Activated T-cell treated with anti-CD3 and anti-CD28 coated beads, Interleukin-2, amount 50 U/mL, for 1 hour (primary cell): ENCODE measurements at regions not wholly inside any gene's neighbourhood (a gene's known extent, or its start where the extent isn't known, plus 50 kb on each side); places are given as distances from the start of the nearest gene placed in this dataset.

ENCODE experiments used
- DNase-seq: peaks from one replicate; pipeline ENCODE4 v3.0.0-alpha.2; 2020

DNA sequence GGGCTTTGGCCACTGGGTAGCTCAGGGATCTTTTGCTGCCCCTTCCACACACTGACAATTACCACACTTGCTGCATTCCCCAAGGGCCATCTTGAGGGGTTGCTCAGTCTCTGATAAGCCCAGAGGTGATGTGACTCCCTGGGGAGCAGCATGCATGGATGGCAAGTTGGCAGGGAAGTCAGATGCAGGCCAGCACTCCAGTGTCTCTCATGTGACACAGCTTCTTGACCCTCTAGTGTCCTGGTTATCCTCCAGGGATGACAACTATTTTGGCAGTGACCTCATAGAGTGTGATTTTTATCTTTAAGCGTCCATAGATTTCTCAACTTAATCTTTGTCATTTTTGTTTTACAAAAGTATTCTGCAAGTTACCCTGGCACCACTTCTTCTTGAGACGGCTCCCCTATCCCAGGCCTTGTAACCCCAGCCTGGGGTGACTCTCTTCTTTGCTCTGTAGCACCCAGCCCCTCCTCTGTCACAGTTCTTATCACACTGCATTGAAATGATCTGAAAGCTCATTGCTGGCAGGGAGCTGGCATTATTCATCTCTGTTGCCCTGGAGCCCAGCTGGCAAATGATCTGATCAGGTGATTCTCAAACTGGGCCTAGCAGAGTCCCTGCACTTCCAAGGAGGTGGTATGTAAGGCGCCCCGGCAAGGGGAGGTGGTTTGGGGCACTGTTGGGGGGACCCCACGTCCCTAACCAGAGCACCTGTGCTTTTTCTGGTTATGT is 72.6 kb downstream of the TENT5C start:
- no peak for DNase-seq

- no peak for DNase-seq
Measured at GRCh38 chr1:117679299-117679698, 73.5 kb downstream of the TENT5C start.

GRCh38 chr1:117679868-117680267 is 74.0 kb downstream of the TENT5C start:
- no peak for DNase-seq

- DNase-seq = no peak
Measured at GRCh38 chr1:117680316-117681002, 74.6 kb downstream of the TENT5C start.

DNA sequence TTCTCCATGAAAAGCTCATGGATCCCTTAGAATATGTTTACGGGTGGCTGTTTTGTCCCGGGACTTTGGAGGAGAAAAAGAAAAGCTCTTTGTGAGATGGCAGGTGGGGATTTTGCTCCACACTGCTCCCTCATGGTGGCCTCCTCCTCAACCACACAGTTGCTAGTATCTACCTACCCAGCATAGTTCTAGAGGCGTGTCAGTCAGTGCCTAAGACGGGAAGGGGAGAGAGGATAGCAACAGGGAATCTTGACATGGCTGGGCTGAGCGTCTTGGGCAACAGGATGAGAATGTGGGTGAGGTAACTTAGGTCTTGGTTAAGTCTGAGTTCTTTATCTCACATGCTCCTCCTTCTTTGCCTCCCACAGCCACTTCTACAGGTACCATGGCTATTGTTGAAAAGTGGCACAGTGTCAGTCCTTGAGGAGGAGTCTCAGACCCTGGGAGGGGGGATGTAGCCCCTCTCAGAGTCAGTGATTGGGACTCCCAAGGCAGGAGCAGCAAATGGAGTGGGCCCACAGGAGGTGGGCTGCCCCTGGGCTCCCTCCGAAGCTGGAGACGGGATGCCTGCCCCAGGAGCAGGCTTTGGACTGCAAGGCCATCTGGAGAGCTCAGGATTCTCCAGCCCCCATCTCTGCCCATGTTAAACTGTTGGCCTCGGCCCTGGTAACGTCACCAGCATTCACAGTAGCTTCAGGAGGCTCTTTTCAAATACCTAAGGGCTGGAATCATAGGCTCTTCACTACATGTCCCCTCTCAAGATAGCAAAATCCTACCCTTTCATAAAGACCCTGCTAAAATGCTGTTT is 75.4 kb downstream of the TENT5C start:
- DNase-seq = no peak

GRCh38 chr1:117681901-117682250 is 76.0 kb downstream of the TENT5C start:
- DNase-seq = no peak

- no peak for DNase-seq
Measured at GRCh38 chr1:117682372-117682771, 76.5 kb downstream of the TENT5C start.

GRCh38 chr1:117683571-117684285 is 77.9 kb downstream of the TENT5C start:
- DNase-seq = no peak

DNA sequence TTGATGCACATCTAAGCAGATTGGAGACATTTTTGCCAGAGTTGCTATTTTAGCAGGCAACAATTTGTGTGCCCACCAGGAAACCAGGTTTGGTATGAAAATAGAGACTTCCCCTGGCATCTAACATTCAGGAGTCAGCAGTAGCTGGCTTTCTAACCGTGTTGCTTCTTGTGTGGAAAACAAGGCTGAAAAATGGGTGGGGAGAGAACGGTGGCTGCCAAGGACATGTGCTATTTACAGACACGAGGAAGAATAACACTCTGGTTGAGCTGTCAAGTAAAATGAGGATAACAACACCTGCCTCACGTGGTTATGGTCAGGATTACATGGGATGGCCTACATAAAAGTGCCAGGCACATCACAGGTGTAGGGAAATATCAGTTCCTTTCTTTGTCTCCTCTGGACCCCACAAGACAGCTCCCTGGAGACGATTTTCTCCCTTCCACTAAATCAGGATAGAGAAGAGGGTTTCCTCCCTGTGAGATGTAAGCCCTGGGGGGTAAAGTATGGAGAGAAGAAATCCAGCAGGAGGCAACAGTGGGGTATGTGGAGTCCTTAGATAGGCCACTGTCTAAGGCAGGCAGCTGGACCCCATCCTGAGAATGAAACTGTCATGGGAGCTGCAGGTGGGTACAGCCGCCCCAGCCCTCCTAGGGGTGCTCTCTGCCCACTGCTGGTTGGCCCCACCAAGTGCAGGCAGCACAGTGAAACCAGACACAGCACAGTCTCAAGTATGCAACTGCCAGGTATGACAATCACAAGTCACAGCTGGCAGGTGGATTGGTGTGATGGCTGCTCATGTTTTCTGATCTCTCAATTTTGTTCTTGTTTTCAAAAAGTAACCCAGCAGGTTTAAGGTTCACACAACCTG is 80.3 kb downstream of the TENT5C start:
- DNase-seq = no peak

GRCh38 chr1:117686907-117687306 is 81.1 kb downstream of the TENT5C start:
- no peak for DNase-seq

DNA sequence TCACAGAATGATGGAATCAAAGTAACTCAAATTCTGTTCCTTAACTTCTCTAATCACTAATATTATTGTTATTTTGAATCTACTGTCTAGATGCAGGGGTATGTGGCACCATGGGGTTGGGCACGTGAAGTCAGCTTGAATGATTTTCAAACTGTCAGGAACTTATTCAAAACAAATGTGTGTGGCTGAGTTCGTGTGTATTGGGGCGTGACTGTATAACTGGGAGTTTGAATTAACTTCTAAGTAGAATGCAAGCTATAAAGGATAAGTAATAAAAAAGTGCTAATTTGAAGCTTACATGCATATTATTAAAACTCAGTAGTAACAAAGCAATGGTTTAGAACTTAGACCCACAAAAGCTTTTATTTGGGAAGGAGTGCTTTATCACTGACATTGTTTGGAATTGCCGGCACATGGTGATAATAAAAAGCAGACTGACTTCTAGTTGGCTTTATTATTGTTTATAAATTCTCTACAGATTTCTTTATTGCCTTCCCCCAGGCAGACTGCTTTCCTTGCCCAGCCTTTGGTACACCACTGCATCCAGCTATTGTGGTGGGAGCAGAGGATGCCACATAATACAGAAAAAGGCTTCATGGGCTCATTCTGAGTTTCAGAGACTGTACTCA is 84.3 kb downstream of the TENT5C start:
- DNase-seq = no peak

- no peak for DNase-seq
Measured at GRCh38 chr1:117691942-117692341, 86.1 kb downstream of the TENT5C start.

- no peak for DNase-seq
Measured at GRCh38 chr1:117694543-117694942, 88.7 kb downstream of the TENT5C start.

GRCh38 chr1:117695796-117696490 is 90.1 kb downstream of the TENT5C start:
- no peak for DNase-seq

DNA sequence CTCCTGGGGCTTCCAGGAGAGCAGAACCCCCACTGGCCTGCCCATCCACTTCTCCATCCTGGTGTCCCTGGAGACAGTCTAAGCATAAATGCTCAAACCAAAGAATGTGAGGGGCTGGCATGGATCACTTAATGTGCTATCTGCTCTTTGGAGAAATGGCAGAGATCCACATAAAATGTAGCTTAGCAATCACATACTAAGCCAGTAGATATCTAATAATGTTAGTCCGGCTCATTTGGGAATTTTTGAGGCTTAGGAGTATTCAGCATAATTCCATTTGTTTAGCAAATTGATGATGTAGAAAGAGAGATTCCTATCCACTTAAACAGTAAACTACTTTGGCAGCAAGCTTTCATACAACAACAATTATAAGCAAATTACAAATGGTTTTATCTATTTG is 90.7 kb downstream of the TENT5C start:
- DNase-seq = no peak

- no peak for DNase-seq
Measured at GRCh38 chr1:117697220-117697781, 91.5 kb downstream of the TENT5C start.

- DNase-seq = no peak
Measured at GRCh38 chr1:117698398-117699160, 92.7 kb downstream of the TENT5C start.

GRCh38 chr1:117699953-117700352 is 94.1 kb downstream of the TENT5C start:
- DNase-seq = no peak

GRCh38 chr1:117702654-117703053 is 96.8 kb downstream of the TENT5C start:
- DNase-seq = no peak

- no peak for DNase-seq
Measured at GRCh38 chr1:117707371-117707770, 101.5 kb downstream of the TENT5C start.
